ENCODE measurements at regions not wholly inside any gene's neighbourhood (a gene's known extent, or its start where the extent isn't known, plus 50 kb on each side); places are given as distances from the start of the nearest gene placed in this dataset.
A peak's percentile ranks its signal among the peaks of the same experiment; 100 is the strongest.

DNA sequence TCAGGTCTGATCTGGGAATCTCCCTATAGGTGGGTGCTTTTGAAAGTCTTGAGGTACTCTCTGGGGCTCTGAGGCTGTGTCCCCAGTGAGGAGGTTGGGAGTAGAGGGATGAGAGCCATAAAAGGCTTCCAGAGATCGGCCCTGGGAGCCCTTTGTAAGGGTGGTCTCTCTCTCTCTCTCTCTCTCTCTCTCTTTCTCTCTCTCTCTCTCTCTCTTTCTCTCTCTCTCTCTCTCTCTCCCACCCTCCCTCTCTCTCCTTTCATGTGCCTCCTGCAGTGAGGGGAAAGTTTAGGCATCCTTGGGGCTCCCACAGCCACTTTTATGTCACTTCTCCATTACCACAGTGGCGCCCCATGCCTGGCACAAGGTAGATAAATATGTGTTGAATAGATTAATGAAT is 271.3 kb upstream of the N4BP1 start:
- DNase-seq, result no peak

DNA sequence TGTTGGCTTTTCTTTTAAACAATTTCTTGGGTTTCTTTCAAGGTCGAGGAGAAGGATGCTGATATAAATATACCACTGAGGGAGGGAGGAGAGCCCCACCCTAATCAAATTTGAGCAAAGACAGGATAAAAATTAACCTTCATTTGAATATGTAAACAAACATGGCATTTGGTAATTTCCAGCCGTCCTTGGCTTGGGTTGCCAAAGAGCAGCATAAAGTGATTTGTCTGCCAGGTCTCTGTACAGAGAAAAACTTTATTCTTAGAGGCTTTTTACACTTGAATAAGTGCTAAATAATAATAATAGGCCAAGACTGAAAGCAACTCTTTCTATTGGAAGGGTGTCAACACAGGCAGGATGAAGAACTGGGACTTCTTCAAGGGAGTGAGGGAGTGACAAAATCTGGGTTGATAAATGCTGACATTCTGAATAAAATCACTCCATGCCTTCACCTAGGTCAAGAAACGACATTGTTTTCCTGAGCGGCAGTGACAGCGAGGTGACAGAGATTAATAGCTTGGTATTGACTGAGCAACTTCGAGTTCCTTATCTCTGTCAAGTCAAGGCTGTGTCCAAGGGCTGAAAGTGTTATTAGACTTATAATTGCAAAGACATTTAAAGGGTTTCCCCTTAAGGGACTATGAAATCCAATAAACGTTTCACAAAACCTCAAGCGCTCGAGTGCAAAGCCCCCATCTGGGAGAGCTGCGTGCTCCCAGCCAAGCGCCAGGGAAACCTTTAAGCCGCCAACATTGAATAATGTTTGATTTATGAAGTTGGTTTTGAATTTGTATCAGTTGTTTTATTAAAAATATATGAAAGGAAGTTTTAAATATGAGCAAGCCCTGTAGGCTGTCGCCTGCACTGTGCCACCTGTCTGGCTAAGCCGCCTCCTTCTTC is 269.5 kb upstream of the N4BP1 start:
- no peak for DNase-seq

- no peak for DNase-seq
Measured at GRCh38 chr16:48877946-48878345, 268.0 kb upstream of the N4BP1 start.

DNA sequence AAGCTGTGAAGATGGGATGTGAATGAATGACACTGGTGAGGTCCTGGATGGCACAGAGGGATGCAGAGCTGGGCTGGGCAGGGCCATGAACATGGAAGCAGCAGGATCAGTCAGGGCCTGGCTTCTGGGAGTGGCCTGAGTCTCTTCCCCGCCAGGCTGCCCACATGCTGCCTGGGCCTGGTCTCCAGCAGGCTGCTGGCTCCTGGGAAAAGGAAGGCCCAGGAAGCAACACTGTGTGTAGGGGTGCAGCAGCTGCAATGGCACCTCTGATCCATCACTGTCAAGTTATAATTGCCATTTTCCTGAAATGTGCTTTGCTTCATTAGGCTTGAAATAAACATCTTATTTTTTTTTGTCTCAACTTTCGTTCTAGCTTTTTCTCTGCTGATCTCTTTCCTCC is 260.2 kb upstream of the N4BP1 start:
- DNase-seq, result no peak

GRCh38 chr16:48865520-48865919 is 255.5 kb upstream of the N4BP1 start:
- no peak for DNase-seq

GRCh38 chr16:48864055-48864454 is 254.1 kb upstream of the N4BP1 start:
- no peak for DNase-seq

DNA sequence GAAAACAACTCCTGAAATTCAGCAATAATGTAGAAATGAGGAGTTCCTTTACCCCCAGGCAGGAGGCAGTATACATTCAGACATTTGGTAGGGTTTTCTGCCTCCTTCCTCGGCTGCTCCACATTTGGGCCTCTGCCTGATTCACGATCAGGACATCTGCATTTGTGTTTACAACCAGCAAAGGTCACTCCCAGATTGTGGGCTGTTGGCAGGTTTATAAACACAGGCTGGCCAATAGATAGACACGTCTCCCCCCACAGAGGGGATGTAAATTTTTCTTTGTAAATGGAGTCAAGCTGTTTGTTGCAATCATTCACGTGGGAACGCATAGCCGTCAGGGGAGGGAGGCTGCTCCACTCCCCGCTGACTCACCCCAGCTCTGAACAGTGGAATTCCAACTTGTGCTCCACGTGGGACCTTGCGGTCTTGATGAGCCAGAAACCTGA is 252.1 kb upstream of the N4BP1 start:
- DNase-seq, result no peak

- no peak for DNase-seq
Measured at GRCh38 chr16:48860341-48860740, 250.4 kb upstream of the N4BP1 start.

- no peak for DNase-seq
Measured at GRCh38 chr16:48852951-48853350, 243.0 kb upstream of the N4BP1 start.

GRCh38 chr16:48852458-48852857 is 242.5 kb upstream of the N4BP1 start:
- no peak for DNase-seq

DNA sequence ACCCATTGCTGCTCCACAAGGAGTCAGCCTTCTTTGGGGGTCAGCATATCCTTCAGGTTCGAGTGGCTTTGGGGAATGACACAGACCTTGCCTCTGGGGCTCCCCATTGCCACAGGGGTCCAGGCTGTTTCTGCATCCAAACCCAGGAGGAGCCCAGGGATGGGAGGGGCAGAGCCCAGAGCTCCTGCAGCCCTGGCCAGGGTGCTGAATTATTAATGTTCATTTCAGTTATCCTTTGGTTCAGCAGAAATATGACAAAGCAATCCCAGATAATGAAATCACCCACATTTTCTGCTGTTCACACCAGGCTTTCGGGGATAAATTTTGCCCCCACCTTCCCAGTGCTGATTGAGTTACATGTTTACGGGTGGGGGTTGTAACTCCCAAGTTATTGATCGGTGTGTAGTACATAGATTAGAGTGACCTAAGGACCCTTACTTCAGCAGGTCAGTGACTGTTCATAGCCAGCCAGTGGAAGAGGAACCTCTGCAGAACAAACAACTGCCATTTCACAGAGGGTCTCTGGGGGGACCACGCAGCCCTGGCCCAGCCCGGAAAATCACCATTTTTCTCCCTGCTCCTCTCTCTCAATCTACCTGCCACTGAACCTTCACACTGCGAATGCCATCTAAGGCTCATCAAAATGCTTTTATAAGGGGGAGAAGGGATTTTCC is 240.3 kb upstream of the N4BP1 start:
- DNase-seq, result no peak

GRCh38 chr16:48846277-48846676 is 236.3 kb upstream of the N4BP1 start:
- DNase-seq, result no peak

- no peak for DNase-seq
Measured at GRCh38 chr16:48845261-48845660, 235.3 kb upstream of the N4BP1 start.

DNA sequence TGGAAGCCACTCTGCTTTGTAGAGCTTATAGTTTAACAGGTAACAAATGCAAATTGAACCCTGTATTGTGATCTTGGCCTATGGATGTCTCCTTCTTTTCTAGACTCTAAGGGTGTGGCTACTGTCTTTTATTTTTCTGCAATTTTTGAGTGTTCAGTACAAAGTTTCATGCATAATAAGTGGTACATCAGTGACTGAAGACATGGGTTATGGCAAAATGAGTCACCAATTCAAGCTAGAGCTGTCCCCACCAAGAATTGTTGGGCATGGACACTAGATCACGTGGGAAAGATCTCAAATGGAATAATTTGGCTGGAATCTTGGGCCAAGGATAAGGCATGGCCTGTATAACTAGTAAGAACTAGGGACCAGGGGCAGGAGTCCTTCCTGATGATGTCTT is 228.4 kb upstream of the N4BP1 start:
- DNase-seq, result no peak

- no peak for DNase-seq
Measured at GRCh38 chr16:48836636-48837035, 226.7 kb upstream of the N4BP1 start.

DNA sequence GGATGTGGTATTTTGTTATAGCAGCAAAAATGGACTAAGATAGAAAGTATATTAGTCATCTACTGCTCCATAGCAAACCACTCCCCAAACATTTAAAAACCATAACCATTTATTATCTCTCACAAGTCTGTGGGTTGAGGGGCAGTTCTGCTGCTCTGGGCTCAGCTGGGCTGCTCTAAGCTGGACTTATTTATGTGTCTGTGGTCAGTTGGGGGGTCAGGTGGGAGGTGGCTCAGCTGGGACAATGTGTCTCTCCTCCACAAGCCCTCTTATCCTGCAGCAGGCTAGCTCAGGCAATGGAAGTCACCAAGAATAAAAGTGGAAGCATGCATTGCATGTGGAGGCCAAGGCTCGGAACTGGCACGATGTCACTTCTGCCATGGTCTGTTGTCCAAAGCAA is 226.1 kb upstream of the N4BP1 start:
- DNase-seq, result no peak

- DNase-seq, result no peak
Measured at GRCh38 chr16:48834576-48834975, 224.6 kb upstream of the N4BP1 start.

DNA sequence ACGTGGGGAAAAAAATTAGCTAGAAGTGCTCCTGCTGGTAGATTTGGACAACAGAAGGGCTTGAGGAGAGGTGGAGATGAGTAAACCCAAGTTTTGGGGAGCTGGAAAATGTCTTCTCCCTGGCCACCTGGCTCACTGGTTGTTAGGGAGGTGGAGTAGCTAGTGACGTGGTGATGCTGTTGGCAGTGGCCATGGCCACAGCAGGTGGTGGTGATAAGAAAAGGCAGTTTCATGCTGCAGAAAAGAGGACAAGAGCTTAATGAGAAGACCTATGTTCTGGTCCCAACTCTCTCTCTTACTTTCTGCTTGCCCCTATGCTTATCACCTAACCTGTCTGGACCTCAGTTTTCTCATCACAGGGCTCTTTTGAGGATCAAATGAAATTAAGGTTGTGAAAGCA is 223.5 kb upstream of the N4BP1 start:
- DNase-seq, result no peak

GRCh38 chr16:48831076-48831722 is 221.2 kb upstream of the N4BP1 start:
- no peak for DNase-seq

- no peak for DNase-seq
Measured at GRCh38 chr16:48829336-48830310, 219.6 kb upstream of the N4BP1 start.

GRCh38 chr16:48824271-48824670 is 214.3 kb upstream of the N4BP1 start:
- no peak for DNase-seq

GRCh38 chr16:48822431-48822830 is 212.5 kb upstream of the N4BP1 start:
- DNase-seq, result peak; percentile 28

DNA sequence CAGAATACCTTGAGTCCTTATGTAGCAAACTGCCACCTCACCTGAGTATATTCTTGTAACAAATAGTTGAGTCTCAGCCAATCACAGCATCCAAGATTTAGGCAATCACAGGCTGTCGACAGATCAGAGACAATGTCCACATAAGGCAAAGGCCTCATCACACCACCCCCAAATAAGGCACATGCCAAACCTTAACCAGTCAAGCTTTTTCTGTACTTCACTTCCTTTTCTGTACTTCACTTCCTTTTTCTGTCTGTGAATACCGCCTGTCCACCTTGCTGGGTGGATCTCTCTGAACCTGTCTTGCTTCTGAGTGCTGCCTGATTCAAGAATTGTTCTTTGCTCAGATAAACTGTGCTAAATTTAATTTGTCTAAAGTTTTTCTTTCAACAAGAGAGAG is 210.4 kb upstream of the N4BP1 start:
- DNase-seq, result no peak
